ENCODE measurements at regions not wholly inside any gene's neighbourhood (a gene's known extent, or its start where the extent isn't known, plus 50 kb on each side); places are given as distances from the start of the nearest gene placed in this dataset.

DNA sequence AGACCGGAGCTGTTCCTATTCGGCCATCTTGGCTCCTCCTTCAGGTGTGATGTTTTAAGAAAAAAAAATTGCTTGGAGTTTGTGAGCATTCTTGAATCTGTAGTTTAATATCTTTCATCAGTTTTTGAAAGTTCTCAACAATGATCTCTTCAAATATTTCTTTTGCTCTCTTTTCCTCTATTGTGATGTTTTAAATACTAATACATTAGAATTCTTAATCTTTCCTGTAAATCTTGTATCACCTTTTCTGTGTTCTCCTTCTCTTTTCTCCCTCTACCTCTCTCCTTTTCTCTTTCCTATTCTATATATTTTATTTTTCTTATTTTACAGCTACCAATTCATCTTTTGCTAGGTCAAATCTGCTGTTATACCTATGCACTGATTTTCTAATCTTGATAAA lies 212.3 kb downstream of the RPS12 start:
- TF ChIP-seq CTCF (IDR thresholded peaks at IDR 0.05) (no peak), EZH2 (IDR thresholded peaks at IDR 0.05; ENCODE audit: borderline replicate concordance, insufficient read depth, low read depth, low read length, poor library complexity, severe bottlenecking) (no peak)
